ENCODE measurements at regions not wholly inside any gene's neighbourhood (a gene's known extent, or its start where the extent isn't known, plus 50 kb on each side); places are given as distances from the start of the nearest gene placed in this dataset.

DNA sequence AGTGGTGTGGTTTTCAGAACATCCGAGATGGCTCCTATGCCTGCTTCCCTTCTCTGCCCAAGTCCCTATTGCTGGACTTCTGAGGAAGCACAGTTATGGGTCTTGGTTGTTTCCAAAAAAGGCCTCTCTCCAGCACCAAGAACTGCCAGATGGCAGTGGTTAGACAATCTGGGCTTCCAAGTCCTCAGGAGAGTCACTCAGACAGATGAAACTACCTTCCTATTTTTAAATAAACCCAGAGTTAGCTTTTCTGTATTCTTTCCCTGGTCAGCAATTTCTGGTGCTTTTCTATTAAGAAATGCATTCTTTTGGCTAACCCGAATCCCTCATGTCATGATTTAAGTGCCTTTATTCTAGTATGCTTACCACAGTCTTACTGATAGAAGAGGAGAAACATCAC lies 245.9 kb downstream of the PRDM2 start:
- TF ChIP-seq, protein P1, sequence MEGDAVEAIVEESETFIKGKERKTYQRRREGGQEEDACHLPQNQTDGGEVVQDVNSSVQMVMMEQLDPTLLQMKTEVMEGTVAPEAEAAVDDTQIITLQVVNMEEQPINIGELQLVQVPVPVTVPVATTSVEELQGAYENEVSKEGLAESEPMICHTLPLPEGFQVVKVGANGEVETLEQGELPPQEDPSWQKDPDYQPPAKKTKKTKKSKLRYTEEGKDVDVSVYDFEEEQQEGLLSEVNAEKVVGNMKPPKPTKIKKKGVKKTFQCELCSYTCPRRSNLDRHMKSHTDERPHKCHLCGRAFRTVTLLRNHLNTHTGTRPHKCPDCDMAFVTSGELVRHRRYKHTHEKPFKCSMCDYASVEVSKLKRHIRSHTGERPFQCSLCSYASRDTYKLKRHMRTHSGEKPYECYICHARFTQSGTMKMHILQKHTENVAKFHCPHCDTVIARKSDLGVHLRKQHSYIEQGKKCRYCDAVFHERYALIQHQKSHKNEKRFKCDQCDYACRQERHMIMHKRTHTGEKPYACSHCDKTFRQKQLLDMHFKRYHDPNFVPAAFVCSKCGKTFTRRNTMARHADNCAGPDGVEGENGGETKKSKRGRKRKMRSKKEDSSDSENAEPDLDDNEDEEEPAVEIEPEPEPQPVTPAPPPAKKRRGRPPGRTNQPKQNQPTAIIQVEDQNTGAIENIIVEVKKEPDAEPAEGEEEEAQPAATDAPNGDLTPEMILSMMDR (IDR thresholded peaks at IDR 0.05; ENCODE audit: insufficient read depth, low read length, poor library complexity, severe bottlenecking), result no peak
- TF ChIP-seq EZH2phosphoT487 (conservative IDR thresholded peaks at IDR 0.05; ENCODE audit: low read length), result no peak

All from SU-DHL-6 (cell line).